ENCODE measurements at regions not wholly inside any gene's neighbourhood (a gene's known extent, or its start where the extent isn't known, plus 50 kb on each side); places are given as distances from the start of the nearest gene placed in this dataset.

DNA sequence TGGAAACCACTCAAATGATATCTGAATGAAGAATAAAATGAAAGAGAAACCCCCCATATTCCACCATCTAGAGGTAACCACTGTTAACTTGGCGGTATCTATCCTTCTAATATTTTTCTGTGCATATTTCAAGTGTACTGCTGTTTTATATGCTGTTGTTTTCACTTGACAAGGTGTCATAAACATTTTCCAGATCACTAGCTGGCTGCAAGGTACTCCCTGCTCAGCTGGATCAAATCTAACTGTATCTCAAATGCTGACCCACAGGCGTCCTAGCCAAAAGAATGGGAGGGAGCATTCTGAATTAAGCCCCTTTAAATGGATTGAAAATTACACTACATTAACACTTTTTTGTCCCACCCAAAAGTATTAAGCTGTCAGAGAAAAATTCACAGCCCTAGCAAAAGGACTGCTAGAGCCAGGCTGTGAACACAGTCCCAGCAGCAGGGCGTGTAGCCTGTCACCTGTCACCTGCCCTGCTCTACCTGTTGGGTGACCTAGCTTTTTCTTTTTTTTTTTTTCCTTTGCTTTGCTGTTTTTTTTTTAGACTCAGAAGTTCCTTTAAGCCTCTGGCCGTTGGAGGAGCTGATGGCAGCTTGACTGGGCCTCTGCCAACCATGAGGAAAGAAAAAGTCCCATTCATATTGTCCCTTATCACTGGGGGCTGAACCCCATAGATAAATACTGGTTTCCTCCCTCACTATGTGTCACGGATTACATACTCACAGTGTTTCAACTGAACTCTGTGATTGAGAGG lies 93.7 kb upstream of the TSC22D2 start:
- no TSS peak for BruUV-seq (replicated peaks)
- TF ChIP-seq, protein P1, sequence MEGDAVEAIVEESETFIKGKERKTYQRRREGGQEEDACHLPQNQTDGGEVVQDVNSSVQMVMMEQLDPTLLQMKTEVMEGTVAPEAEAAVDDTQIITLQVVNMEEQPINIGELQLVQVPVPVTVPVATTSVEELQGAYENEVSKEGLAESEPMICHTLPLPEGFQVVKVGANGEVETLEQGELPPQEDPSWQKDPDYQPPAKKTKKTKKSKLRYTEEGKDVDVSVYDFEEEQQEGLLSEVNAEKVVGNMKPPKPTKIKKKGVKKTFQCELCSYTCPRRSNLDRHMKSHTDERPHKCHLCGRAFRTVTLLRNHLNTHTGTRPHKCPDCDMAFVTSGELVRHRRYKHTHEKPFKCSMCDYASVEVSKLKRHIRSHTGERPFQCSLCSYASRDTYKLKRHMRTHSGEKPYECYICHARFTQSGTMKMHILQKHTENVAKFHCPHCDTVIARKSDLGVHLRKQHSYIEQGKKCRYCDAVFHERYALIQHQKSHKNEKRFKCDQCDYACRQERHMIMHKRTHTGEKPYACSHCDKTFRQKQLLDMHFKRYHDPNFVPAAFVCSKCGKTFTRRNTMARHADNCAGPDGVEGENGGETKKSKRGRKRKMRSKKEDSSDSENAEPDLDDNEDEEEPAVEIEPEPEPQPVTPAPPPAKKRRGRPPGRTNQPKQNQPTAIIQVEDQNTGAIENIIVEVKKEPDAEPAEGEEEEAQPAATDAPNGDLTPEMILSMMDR (conservative IDR thresholded peaks at IDR 0.05; ENCODE audit: low read depth, low read length): no peak
- no peak for TF ChIP-seq EZH2 (IDR thresholded peaks at IDR 0.05; ENCODE audit: borderline replicate concordance, low read depth, low read length, poor library complexity, severe bottlenecking)
- Histone ChIP-seq H3K36me3 (ENCODE audit: insufficient read depth, low read length, poor library complexity, severe bottlenecking) (no peaks in the 10 kb centered on the region), H3K4me3 (ENCODE audit: low read depth, low read length, poor library complexity, severe bottlenecking) (no peak overlapping the region), H3K27ac (ENCODE audit: low read depth, low read length, poor library complexity, severe bottlenecking) (no peak overlapping the region), H3K9me3 (ENCODE audit: low read depth, low read length, poor library complexity, severe bottlenecking) (no peaks in the 10 kb centered on the region), H3K4me1 (ENCODE audit: insufficient read depth, low read length, poor library complexity, severe bottlenecking) (no peaks in the 10 kb centered on the region), H3K27me3 (replicated peaks; ENCODE audit: insufficient read depth, low read depth, low read length, poor library complexity) (no peaks in the 10 kb centered on the region)
- POLR2A ChIA-PET (ENCODE audit: low non-redundant PET): no interaction called here
- intact Hi-C loops (cut with micrococcal nuclease; ENCODE audit: unreplicated experiment): no loop called here
- CTCF ChIA-PET: no interaction called here
- no peak for DNase-seq (ENCODE audit: low spot score)

DNA sequence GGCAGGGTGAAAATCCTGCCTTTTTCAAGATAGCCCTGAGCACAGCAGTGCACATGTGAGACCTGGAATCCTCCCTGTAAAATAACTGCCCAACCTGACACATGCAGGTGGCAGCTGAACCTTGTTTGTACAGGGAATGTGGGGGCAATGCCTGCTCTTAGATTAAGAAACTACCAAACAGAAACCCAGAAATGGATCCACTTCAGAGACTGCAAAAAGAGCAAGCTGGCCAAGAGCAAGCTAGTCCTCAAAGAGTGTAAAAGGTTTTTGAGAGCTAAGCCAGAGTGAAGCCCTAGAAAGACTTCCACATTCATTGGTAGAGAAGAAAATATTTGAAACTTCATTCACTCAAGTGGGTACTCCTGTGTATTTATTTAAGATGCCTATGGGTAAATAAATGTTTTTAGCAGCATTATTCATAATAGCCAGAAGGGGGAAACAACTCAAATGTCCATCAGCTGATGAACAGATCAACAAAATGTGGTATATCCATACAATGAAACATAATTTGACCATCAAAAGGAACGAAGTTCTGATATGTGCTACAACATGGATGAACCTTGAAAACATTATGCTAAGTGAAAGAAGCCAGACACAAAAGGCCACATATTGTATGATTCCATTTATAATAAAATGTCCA lies 96.0 kb upstream of the TSC22D2 start:
- BruUV-seq (replicated peaks): no TSS peak
- no peak overlapping the region for H3K27ac ChIP-seq (ENCODE audit: low read depth, low read length, poor library complexity, severe bottlenecking)
- CTCF ChIA-PET: no interaction called here

DNA sequence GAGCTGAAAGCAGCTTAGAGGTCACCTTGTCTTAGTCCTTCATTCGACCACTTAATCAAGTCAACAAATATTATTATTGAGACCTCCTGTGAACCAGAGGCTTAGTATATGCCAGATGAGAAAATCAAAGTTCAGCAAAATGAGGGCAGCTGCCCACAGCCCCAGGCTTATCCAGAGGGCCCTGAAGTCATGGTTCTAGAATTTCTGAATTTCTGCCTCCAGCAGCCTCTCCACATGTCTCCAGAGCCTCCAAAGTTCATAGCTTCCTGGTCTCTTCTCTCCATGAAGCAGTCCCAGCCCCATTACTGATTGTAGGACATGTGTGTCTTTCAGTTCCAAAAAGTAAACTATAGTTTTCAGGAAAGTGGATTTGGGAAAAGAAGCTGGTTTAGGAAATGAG lies 96.9 kb upstream of the TSC22D2 start:
- TF ChIP-seq EZH2 (IDR thresholded peaks at IDR 0.05; ENCODE audit: borderline replicate concordance, low read depth, low read length, poor library complexity, severe bottlenecking): no peak
- TF ChIP-seq, protein P1 (conservative IDR thresholded peaks at IDR 0.05; ENCODE audit: low read depth, low read length): no peak
- H3K9me3 ChIP-seq (ENCODE audit: low read depth, low read length, poor library complexity, severe bottlenecking): no peaks in the 10 kb centered on the region
- intact Hi-C loops (cut with micrococcal nuclease; ENCODE audit: unreplicated experiment): no loop called here
- H3K36me3 ChIP-seq (ENCODE audit: insufficient read depth, low read length, poor library complexity, severe bottlenecking): no peaks in the 10 kb centered on the region
- no peak overlapping the region for H3K4me3 ChIP-seq (ENCODE audit: low read depth, low read length, poor library complexity, severe bottlenecking)
- ChIA-PET POLR2A (ENCODE audit: low non-redundant PET) (no interaction called here), CTCF (no interaction called here)
- H3K4me1 ChIP-seq (ENCODE audit: insufficient read depth, low read length, poor library complexity, severe bottlenecking): no peaks in the 10 kb centered on the region
- no peak overlapping the region for H3K27ac ChIP-seq (ENCODE audit: low read depth, low read length, poor library complexity, severe bottlenecking)
- no peaks in the 10 kb centered on the region for H3K27me3 ChIP-seq (replicated peaks; ENCODE audit: insufficient read depth, low read depth, low read length, poor library complexity)
- no TSS peak for BruUV-seq (replicated peaks)
- no peak for DNase-seq (ENCODE audit: low spot score)

More for the DNA sequence above, 96.0 kb upstream of the TSC22D2 start:
- Histone ChIP-seq H3K4me1 (ENCODE audit: insufficient read depth, low read length, poor library complexity, severe bottlenecking) (no peaks in the 10 kb centered on the region), H3K9me3 (ENCODE audit: low read depth, low read length, poor library complexity, severe bottlenecking) (no peaks in the 10 kb centered on the region), H3K4me3 (ENCODE audit: low read depth, low read length, poor library complexity, severe bottlenecking) (no peak overlapping the region), H3K27me3 (replicated peaks; ENCODE audit: insufficient read depth, low read depth, low read length, poor library complexity) (no peaks in the 10 kb centered on the region), H3K36me3 (ENCODE audit: insufficient read depth, low read length, poor library complexity, severe bottlenecking) (no peaks in the 10 kb centered on the region)
- intact Hi-C loops (cut with micrococcal nuclease; ENCODE audit: unreplicated experiment): no loop called here
- TF ChIP-seq, protein P1 (conservative IDR thresholded peaks at IDR 0.05; ENCODE audit: low read depth, low read length): no peak; the same call in 1 of the 2 replicates
- TF ChIP-seq EZH2 (IDR thresholded peaks at IDR 0.05; ENCODE audit: borderline replicate concordance, low read depth, low read length, poor library complexity, severe bottlenecking): no peak
- POLR2A ChIA-PET (ENCODE audit: low non-redundant PET): no interaction called here
- no peak for DNase-seq (ENCODE audit: low spot score)
